IMR-90 (cell line): ENCODE measurements at regions not wholly inside any gene's neighbourhood (a gene's known extent, or its start where the extent isn't known, plus 50 kb on each side); places are given as distances from the start of the nearest gene placed in this dataset.

Experiments
- ATAC-seq: fragments of 200-7000 bp; cut with Tn5 transposase; 2 replicates; pipeline ENCODE4 v1.9.1; 2020; ENCODE audit warnings: low read depth, mild to moderate bottlenecking, moderate library complexity
- BruUV-seq: library from RNA; stranded (reverse); fragments of 400-500 nt; replicated peaks from 2 replicates; lab custom pipeline; 2021; lab: Mats Ljungman, UMichigan
- CTCF ChIA-PET: fragments of 300-600 bp; formaldehyde crosslinking; extraction: SDS; loops from one replicate; lab custom pipeline; 2021; ENCODE audit warnings: antibody characterized with exemption; lab: Yijun Ruan, JAX
- POLR2A ChIA-PET: fragments of 300-600 bp; sonication (Branson Sonifier 250); formaldehyde crosslinking; loops from one replicate; lab custom pipeline; 2022; ENCODE audit warnings: antibody characterized with exemption; ENCODE audit not compliant: unreplicated experiment; lab: Charles Lee
- DNase-seq: peaks from one replicate; pipeline ENCODE4 v3.0.0; 2013
- H2AFZ ChIP-seq: replicated peaks from 2 replicates; pipeline ENCODE3; 2013; ENCODE audit warnings: low read length, mild to moderate bottlenecking; ENCODE audit not compliant: poor library complexity
- H2AK5ac ChIP-seq: 2 replicates; pipeline ENCODE4 v1.6.1; 2013; ENCODE audit warnings: low read depth, low read length, inconsistent platforms
- H2AK9ac ChIP-seq: replicated peaks from 2 replicates; pipeline ENCODE3; 2013; ENCODE audit warnings: mild to moderate bottlenecking, low read depth, low read length, moderate library complexity; ENCODE audit not compliant: poor library complexity
- H2BK120ac ChIP-seq: 2 replicates; pipeline ENCODE4 v1.6.1; 2013; ENCODE audit warnings: low read depth, low read length, inconsistent platforms
- H2BK15ac ChIP-seq: 3 replicates; pipeline ENCODE4 v1.6.1; 2013; ENCODE audit warnings: low read depth, low read length, inconsistent platforms
- H2BK20ac ChIP-seq: 2 replicates; pipeline ENCODE4 v1.6.1; 2013; ENCODE audit warnings: low read depth, mild to moderate bottlenecking, inconsistent platforms, low read length, moderate library complexity
- H2BK5ac ChIP-seq: 2 replicates; pipeline ENCODE4 v1.6.1; 2013; ENCODE audit warnings: mild to moderate bottlenecking, low read depth, low read length, inconsistent platforms; ENCODE audit not compliant: poor library complexity, severe bottlenecking
- H3K14ac ChIP-seq: replicated peaks from 2 replicates; pipeline ENCODE4 v1.6.1; 2013; ENCODE audit warnings: low read depth, low read length, inconsistent platforms
- H3K18ac ChIP-seq: 2 replicates; pipeline ENCODE4 v1.6.1; 2013; ENCODE audit warnings: low read depth, low read length, control low read depth
- H3K23ac ChIP-seq: 2 replicates; pipeline ENCODE4 v1.6.1; 2013; ENCODE audit warnings: low read depth, low read length, inconsistent platforms
- H3K27ac ChIP-seq: 2 replicates; pipeline ENCODE4 v1.5.1; 2013; ENCODE audit warnings: mild to moderate bottlenecking, control low read depth, low read length; ENCODE audit not compliant: insufficient read depth
- H3K27me3 ChIP-seq: 2 replicates; pipeline ENCODE4 v1.6.1; 2013; ENCODE audit warnings: low read length; ENCODE audit not compliant: control insufficient read depth, insufficient read depth
- H3K36me3 ChIP-seq: 2 replicates; pipeline ENCODE4 v1.6.1; 2013; ENCODE audit warnings: low read length, mixed read lengths; ENCODE audit not compliant: control insufficient read depth, insufficient read depth
- H3K4ac ChIP-seq: 2 replicates; pipeline ENCODE4 v1.6.1; 2013; ENCODE audit warnings: low read depth, low read length, inconsistent platforms
- H3K4me1 ChIP-seq: 2 replicates; pipeline ENCODE4 v1.6.1; 2013; ENCODE audit warnings: low read length, mixed read lengths; ENCODE audit not compliant: control insufficient read depth, insufficient read depth
- H3K4me2 ChIP-seq: 2 replicates; pipeline ENCODE4 v1.6.1; 2013; ENCODE audit warnings: low read depth, mild to moderate bottlenecking, control low read depth, low read length, moderate library complexity
- H3K4me3 ChIP-seq: 2 replicates; pipeline ENCODE4 v1.5.1; 2013; ENCODE audit warnings: low read depth, mild to moderate bottlenecking, control low read depth, low read length, moderate library complexity; ENCODE audit not compliant: insufficient read depth
- H3K56ac ChIP-seq: 2 replicates; pipeline ENCODE4 v1.6.1; 2013; ENCODE audit warnings: low read length, inconsistent platforms; ENCODE audit not compliant: insufficient read depth; ENCODE audit errors: extremely low read depth
- H3K79me1 ChIP-seq, 2 experiments: 2 replicates each; pipeline ENCODE4 v1.6.1; 2013; ENCODE audit warnings: low read length in 2 of 2, inconsistent platforms in 1 of 2, low read depth in 1 of 2
- H3K9ac ChIP-seq: 2 replicates; pipeline ENCODE4 v1.6.1; 2013; ENCODE audit warnings: low read depth, low read length, control low read depth
- H3K9me1 ChIP-seq: 2 replicates; pipeline ENCODE4 v1.6.1; 2013; ENCODE audit warnings: low read length, inconsistent platforms; ENCODE audit not compliant: insufficient read depth
- H3K9me3 ChIP-seq: 2 replicates; pipeline ENCODE4 v1.6.1; 2013; ENCODE audit warnings: low read length; ENCODE audit not compliant: control insufficient read depth, insufficient read depth
- H4K20me1 ChIP-seq: 2 replicates; pipeline ENCODE4 v1.6.1; 2013; ENCODE audit warnings: low read length, inconsistent platforms; ENCODE audit not compliant: insufficient read depth
- H4K5ac ChIP-seq: 2 replicates; pipeline ENCODE4 v1.6.1; 2013; ENCODE audit warnings: mild to moderate bottlenecking, low read depth, low read length, control low read depth
- H4K8ac ChIP-seq, 2 experiments: 2 replicates each; pipeline ENCODE4 v1.6.1; 2013; ENCODE audit warnings: low read depth in 2 of 2, low read length in 2 of 2, control low read depth in 1 of 2, inconsistent platforms in 1 of 2
- H4K91ac ChIP-seq: 2 replicates; pipeline ENCODE4 v1.6.1; 2013; ENCODE audit warnings: low read depth, low read length, inconsistent platforms; ENCODE audit not compliant: insufficient read depth
- CHD1 ChIP-seq: IDR thresholded peaks from 2 replicates; pipeline ENCODE4 v1.6.1; 2012; ENCODE audit warnings: low read depth, low read length, improper control_type of control experiment
- MAZ ChIP-seq: IDR thresholded peaks from 2 replicates; pipeline ENCODE4 v1.6.1; 2012; ENCODE audit warnings: low read depth, mild to moderate bottlenecking, low read length, improper control_type of control experiment, moderate library complexity, borderline replicate concordance
- MXI1 ChIP-seq: IDR thresholded peaks from 2 replicates; pipeline ENCODE4 v1.6.1; 2012; ENCODE audit warnings: low read depth, mild to moderate bottlenecking, low read length, moderate library complexity, borderline replicate concordance
- RFX5 ChIP-seq: IDR thresholded peaks from 2 replicates; pipeline ENCODE4 v1.8.0; 2012; ENCODE audit warnings: low read depth, mild to moderate bottlenecking, low read length, moderate library complexity
- SMC3 ChIP-seq: fragments of 150-350 bp; IDR thresholded peaks from 2 replicates; pipeline ENCODE4 v1.6.1; 2016; ENCODE audit warnings: low read depth, mild to moderate bottlenecking, antibody characterized with exemption, low read length, moderate library complexity
- WGBS, 2 experiments: methylation state at CpG; one replicate each; pipeline versions ENCODE4 v1.1.5 to v1.1.7; 2013; ENCODE audit warnings: missing lambda C conversion rate in 2 of 2; ENCODE audit not compliant: insufficient read length in 1 of 2; ENCODE audit errors: extremely low coverage in 2 of 2; 5-methylcytosine and 5-hydroxymethylcytosine counted together
- dilution Hi-C: fragments of 300-500 bp; cut with HindIII; formaldehyde crosslinking; loops from one replicate; pipeline ENCODE4 v1.14.3; 2018; ENCODE audit warnings: low sequenced_read_pairs; ENCODE audit not compliant: unreplicated experiment
- in situ Hi-C: fragments of 300-500 bp; cut with MboI; formaldehyde crosslinking; loops from 3 replicates; pipeline ENCODE4 v1.14.3; 2019; ENCODE audit warnings: low sequenced_read_pairs, inconsistent platforms, mixed read lengths
- intact Hi-C: fragments of 100-400 bp; cut with micrococcal nuclease; formaldehyde crosslinking; loops from 2 replicates; pipeline ENCODE4 v1.10.0; 2022
- TF ChIP-seq, protein P1 (sequence below): conservative IDR thresholded peaks from 2 replicates; pipeline ENCODE4 v1.5.1; 2012; ENCODE audit warnings: mild to moderate bottlenecking, low read depth, low read length, improper control_type of control experiment

DNA sequence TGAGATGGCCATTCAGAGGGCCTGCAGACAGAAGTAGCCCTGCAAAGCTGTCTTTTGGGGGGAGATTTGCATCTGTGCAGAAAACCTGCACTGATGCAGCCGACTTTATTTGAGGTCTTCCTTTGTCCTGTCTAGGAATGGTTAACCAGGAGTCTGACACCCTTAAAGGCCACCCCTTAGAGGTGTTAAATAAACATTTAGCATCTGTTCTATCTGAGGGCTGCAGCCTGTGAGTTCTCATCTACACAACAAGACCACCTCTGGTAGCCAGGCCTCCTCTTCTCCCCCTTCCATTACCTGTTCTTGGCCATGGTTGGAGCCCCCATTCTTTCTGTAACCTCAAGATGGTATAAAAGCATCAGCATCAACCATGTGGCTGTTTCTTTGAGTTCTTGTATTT lies 214.4 kb upstream of the HS6ST1 start:
- Histone ChIP-seq H2BK120ac (no peak overlapping the region), H3K4me3 (no peak overlapping the region), H2BK15ac (no peak overlapping the region), H3K9ac (no peak overlapping the region), H3K27me3 (no peaks in the 10 kb centered on the region; the same call in 1 of the 2 replicates), H3K23ac (no peak overlapping the region), H2BK20ac (no peak overlapping the region), H4K20me1 (no peaks in the 10 kb centered on the region), H3K9me1 (no peaks in the 10 kb centered on the region; the same call in none of the 2 replicates), H3K4ac (no peak overlapping the region), H3K18ac (no peak overlapping the region), H2AK5ac (no peak overlapping the region), H3K56ac (no peak overlapping the region), H3K4me1 (peaks cover 4% of the 10 kb centered on the region), H3K36me3 (no peaks in the 10 kb centered on the region), H3K4me2 (no peak overlapping the region), H2AFZ (no peak overlapping the region), H3K79me1 (no peaks in the 10 kb centered on the region), H4K91ac (no peak overlapping the region), H4K8ac (no peak overlapping the region), H2AK9ac (no peak overlapping the region), H2BK5ac (no peak overlapping the region), H4K5ac (no peak overlapping the region), H3K27ac (no peak overlapping the region), H3K14ac (no peak overlapping the region), H3K9me3 (no peaks in the 10 kb centered on the region)
- no peak for DNase-seq
- WGBS, 2 experiments = no CpG with 5 or more reads among the region's 1 CpG
- in situ Hi-C loops = loop anchor here (10.0 kb wide), 1 partner anchor 208 kb away; no protein-coding TSS in a partner anchor
- BruUV-seq = no TSS peak
- CTCF ChIA-PET = no interaction called here
- intact Hi-C loops = no loop called here
- dilution Hi-C loops = no loop called here
- no peak for ATAC-seq
- POLR2A ChIA-PET = no interaction called here
- no peak for TF ChIP-seq SMC3
- no peak for TF ChIP-seq RFX5
- no peak for TF ChIP-seq CHD1
- no peak for TF ChIP-seq MXI1
- TF ChIP-seq MAZ = no peak
- TF ChIP-seq, protein P1, sequence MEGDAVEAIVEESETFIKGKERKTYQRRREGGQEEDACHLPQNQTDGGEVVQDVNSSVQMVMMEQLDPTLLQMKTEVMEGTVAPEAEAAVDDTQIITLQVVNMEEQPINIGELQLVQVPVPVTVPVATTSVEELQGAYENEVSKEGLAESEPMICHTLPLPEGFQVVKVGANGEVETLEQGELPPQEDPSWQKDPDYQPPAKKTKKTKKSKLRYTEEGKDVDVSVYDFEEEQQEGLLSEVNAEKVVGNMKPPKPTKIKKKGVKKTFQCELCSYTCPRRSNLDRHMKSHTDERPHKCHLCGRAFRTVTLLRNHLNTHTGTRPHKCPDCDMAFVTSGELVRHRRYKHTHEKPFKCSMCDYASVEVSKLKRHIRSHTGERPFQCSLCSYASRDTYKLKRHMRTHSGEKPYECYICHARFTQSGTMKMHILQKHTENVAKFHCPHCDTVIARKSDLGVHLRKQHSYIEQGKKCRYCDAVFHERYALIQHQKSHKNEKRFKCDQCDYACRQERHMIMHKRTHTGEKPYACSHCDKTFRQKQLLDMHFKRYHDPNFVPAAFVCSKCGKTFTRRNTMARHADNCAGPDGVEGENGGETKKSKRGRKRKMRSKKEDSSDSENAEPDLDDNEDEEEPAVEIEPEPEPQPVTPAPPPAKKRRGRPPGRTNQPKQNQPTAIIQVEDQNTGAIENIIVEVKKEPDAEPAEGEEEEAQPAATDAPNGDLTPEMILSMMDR = no peak
